DMS153 (cell line): ENCODE measurements at regions not wholly inside any gene's neighbourhood (a gene's known extent, or its start where the extent isn't known, plus 50 kb on each side); places are given as distances from the start of the nearest gene placed in this dataset.

Experiments used
- DNase-seq: peaks from one replicate; lab custom pipeline; 2025; lab: John Stamatoyannopoulos, UW

DNA sequence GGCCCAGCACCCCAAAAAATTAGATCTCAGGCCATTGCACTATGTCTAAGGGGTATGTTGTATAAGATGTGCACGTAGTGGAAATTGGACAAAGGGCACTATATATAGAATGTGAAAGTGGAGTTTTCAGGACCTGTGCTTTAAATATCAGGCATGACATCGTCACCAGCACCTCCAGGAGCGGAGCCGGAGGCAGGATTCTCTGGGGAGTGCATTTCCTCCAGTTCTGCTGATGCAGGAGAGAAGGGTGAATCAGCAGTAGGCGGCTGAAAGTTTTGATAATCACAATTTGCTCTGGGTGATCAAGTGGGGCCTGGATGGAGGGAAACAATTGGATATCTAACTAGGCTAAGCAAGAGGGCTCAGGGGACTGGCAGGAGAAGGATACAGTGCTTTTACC lies 69.1 kb upstream of the NTM start:
- DNase-seq, result no peak

GRCh38 chr11:131302836-131303235 lies 67.6 kb upstream of the NTM start:
- DNase-seq, result no peak

DNA sequence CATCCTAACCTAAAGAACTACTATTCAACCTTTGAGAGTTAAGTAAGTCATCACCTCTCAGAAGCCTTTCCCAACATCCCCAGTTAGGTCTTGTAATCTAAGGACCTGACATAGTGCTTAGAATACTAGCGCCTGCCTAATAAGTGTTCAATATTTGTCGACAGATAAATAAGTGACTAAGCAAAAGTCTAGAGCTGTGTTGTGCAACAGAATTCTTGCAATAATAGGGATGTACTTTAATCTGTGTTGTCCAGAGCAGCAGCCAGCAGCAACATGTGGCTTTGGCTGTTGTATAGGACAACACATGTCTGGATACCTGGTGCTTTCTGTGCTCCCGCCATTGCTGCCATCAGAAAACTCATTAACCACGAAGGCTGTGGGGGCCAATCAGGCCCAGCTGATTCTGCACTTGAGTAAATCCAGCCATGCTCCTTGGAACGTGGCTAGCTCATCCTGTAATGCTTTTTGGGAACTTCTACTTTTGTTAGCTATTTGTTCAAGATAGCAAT lies 66.8 kb upstream of the NTM start:
- no peak for DNase-seq

GRCh38 chr11:131305005-131305404 lies 65.4 kb upstream of the NTM start:
- no peak for DNase-seq

DNA sequence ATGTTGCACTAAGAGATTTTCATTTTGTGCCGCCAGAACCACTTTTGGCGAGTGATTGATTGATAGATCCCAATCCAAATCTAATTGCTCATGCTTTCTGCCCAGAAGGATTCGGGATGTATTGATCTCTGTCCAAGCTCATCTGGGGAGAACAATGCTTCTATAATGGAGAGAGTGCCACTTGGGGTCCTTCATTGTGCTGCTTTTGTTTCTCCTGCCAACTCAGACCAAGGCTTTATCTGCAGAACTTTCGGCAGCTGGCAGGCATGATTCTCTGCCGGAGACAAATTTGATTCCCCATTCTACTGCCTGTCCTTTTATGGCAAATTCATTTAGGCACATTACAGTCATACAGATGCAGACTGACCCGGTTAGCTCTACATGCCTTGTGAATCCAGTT lies 62.9 kb upstream of the NTM start:
- DNase-seq, result no peak

DNA sequence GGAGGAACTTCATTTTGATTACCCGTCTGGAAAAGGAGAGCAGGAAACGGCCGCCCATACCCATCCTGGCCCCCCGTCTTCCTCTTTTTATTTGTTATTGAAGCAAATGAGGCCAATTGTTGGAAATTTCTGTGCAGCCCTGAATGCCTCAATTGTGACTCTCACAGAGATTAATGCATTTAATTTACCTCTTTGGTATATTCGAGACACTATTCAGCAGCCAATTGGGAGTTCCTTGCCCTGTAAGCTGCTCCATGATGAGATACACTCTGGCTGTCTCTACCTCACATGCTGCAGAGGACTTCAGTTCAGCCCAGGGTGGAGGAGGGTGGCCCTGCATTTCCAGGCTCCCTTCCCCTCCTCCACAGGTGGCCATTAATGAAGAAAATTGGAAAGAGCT lies 60.6 kb upstream of the NTM start:
- no peak for DNase-seq

DNA sequence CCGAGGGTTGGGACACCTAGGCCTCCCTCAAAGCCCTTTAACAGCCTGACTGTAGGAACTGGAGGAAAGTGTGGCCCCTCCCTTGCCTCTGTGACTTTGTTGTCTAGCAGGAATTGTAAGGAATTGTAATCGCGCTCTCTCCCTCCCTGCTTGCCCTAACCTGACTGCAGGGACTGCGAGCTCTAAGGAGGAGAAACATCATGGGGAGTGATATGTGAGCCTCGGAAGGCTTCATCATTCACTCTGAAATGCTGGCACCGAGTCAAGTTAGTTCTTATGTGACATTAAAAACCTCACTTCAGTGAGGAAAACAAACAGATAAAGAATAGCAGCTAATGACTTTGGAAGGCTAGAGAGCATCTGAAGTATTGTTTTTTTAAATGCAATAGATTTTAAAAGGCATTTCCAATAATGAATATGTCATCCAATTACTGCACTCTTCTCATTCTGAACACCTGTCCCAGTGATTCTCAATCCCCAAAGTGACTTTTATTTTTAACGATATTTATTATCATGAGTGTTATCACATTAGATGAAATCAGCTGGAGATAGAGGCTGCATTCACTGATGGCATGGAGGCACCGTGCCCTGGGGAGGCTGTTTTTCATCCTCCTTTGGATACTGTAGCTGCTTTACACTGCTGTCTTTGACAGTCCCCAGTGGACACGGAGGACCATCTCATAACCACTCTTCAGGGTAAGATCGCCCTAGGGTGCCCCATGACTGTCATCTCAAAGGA lies 58.5 kb upstream of the NTM start:
- peak; percentile 86 for DNase-seq
